NCI-H2227 (cell line): ENCODE measurements at regions not wholly inside any gene's neighbourhood (a gene's known extent, or its start where the extent isn't known, plus 50 kb on each side); places are given as distances from the start of the nearest gene placed in this dataset.

Experiments
- DNase-seq: peaks from one replicate; lab custom pipeline; 2025; ENCODE audit not compliant: unreplicated experiment; lab: John Stamatoyannopoulos, UW

DNA sequence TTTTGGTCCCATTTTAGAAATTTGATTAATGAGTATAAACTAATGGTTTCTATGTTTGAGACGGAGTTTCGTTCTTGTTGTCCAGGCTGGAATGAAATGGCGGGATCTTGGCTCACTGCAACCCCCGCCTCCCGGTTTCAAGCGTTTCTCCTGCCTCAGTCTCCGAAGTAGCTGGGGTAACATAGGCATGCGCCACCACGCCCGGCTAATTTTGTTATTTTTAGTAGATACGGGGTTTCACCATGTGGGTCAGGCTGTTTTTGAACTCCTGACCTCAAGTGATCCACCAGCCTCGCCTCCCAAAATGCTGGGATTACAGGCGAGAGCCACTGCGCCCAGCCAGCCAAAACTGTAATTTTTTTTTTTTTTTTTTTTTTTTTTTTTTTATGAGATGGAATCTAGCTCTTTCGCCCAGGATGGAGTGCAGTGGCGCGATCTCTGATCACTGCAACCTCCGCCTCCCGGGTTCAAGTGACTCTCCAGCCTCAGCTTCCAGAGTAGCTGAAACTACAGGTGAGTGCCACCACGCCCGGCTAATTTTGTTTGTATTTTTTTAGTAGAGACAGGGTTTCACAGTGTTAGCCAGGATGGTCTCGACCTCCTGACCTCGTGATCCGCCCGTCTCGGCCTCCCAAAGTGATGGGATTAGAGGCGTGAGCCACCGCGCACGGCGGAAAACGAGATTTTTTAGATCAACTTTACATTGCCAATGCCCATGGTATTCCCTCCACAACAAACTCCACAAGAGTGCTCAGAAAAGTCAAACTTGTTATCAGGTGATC, 127.8 kb downstream of the HFE start:
- no peak for DNase-seq

DNA sequence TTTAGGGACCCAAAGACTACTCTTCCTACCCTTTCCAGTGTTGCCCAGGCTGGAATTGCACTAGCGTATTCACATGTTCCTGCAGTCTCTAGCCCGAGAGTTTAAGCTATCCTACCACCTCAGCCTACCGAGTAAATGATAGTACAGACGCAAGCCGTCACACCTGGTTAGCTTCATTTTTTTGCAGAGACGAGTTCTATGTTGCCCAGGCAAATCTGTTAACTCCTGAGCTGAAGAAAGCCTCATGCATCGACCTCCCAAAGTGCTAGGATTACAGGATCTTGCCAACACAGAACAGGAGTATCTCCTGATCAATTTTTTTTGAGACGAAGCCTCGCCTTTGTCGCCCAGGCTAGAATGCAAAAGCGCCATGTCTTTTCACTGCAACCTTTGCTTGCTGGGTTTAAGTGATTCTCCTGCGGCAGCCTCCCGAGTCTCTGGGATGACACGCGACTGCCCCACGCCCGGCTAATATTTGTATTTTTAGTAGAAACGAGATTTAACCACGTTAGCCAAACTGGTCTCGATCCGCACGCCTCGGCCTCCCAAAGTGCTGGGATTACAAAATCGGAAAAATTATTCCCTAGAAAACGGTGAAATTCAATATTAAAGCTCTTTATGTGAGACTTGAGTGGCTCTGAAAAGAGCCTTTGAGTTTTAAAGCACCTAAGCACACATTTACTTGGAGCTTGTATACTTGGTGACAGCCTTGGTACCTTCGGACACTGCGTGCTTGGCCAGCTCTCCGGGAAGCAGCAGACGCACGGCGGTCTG, 128.5 kb downstream of the HFE start:
- peak; percentile 42 for DNase-seq

DNA sequence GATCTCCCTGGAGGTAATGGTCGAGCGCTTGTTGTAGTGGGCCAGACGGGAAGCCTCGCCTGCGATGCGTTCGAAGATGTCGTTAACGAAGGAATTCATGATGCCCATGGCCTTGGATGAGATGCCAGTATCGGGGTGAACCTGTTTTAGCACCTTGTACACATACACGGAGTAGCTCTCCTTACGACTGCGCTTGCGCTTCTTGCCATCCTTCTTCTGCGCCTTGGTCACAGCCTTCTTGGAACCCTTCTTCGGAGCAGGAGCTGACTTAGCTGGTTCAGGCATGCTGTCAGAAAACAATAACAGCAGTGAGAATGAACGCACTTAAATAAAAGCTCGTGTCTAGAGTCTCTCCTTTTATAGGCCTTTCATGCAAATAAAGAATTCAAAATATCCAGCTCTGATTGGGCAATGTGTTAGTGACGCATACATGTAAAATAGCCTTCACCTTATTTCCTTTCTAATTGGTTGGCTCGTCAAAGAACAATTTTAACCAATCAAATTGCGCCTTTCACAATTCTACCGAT, 129.2 kb downstream of the HFE start:
- peak; percentile 98 for DNase-seq

DNA sequence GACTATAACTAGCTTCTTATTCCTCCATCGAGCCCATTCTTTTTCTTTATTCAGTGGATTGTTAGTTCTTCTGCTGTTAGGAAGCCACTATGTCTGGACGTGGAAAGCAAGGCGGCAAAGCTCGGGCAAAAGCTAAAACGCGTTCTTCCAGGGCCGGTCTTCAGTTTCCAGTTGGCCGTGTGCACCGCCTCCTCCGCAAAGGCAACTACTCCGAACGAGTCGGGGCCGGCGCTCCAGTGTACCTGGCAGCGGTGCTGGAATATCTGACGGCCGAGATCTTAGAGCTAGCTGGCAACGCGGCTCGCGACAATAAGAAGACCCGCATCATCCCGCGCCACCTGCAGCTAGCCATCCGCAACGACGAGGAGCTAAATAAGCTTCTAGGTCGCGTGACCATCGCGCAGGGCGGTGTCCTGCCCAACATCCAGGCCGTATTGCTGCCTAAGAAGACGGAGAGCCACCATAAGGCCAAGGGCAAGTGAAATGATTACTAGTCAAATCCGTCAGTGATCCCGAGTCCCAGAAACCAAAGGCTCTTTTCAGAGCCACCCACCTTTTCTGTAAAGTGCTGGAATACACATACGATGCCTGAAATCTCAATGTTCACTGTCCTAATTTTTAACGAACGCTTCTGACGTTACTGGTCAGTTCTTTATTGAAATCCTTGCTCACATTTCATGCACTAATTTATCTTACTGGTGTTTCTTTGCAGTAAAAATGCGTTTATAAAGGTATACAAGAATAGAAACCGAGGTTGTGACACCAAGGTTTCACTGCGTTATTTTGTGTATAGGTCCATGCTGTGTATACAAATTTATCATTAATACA, 129.9 kb downstream of the HFE start:
- DNase-seq = peak; percentile 96

DNA sequence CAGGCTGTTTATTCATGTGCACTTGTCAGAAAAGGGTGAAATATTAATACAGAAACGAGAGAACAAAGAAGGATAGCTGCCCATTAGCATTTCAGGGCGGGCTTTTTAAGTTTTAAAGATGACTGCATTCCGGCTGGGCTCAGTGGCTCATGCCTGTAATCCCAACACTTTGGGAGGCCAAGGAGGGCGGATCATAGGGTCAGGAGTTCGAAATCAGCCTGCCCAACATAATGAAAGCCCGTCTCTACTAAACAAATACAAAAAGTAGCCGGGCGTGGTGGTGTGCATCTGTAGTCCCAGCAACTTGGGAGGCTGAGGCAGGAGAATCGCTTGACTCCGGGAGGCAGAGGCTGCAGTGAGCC, 130.5 kb downstream of the HFE start:
- peak; percentile 39 for DNase-seq

DNA sequence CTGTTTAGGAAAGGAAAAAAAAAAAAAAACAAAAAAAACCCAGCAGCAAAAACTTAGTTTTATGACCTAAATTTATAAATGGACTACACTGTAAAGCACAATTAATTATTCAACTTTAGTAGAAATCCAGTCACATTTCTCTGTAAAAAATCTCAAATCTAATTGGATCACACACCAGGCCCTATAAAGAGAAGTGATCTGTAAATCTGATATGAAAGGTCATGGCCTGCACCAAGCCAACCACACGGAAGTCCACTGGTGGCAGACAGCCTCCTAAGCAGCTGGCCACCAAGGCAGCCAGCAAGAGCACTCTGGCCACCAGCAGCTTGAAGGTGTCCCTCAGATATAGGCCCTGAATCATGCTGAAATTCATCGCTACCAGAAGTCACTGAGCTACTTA, 131.6 kb downstream of the HFE start:
- no peak for DNase-seq

DNA sequence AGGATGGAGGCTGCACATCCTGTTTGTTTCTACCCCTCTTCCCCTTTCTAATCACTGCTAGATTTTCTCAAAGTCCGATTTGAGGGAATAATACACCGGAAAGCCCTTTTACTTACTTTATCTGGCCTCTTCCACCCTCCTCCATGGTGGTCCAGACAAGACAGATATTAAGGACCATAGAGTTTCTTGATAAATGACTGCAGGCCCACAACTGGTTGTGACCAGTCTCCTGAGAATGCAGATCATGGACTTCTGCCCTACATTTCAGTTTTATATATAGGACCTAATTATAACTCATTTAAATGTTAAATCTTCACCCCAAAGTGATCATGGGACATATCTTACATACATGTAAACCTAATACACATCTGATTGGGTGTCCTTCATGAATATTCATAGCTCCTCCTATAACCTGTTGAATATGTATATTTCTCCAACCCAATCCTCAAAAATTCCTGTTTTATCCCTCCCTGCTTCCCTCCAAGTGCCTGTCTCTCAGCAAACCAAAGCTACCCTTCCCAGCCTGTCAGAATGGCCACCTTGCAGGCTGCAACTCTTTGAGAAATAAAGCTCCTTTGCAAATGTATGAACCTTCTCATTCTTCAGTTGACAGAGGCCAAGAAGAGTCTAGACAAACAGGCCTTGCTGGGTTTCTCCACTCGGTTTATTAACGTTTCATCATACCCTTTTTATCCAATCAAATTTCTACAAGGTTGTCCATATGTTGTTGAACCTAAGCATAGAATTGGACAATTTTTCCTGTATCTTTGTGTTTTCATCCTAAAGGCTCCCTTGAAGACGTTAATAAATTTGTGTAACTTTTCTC, 133.1 kb downstream of the HFE start:
- DNase-seq = no peak

DNA sequence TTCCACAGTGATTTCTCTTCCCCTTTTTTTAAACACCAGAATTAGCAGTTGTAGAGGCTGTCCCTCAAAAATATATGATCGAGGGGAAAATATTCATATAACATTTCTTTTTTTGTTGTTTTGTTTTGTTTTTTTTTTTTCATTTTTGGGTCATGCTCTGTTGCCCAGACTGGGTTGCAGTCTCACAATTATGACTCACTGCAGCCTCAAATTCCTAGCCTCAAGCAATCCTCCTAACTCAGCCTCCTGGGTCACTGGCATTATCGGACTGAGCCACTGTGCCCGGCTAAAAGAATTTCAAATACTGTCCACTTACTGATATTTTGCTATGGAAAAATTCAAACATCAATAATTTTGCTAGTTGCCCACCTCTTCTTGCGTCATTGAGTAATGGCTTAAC, 134.0 kb downstream of the HFE start:
- no peak for DNase-seq

DNA sequence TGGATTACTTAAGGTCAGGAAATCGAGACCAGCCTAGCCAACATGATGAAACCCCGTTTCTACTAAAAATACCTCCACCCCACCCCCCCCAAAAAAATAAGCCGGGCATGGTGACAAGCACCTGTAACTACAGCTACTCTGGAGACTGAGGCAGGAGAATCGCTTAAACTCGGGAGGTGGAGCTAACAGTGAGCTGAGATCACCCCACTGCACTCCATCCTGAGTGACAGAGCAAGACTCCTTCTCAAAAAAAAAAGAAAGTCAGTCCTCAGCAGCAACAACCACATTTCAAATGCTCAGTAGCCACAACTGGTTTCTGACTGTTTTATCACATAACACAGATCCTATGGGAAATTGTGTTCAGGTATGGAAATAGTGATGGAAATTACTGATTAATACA, 135.3 kb downstream of the HFE start:
- DNase-seq = peak; percentile 40

DNA sequence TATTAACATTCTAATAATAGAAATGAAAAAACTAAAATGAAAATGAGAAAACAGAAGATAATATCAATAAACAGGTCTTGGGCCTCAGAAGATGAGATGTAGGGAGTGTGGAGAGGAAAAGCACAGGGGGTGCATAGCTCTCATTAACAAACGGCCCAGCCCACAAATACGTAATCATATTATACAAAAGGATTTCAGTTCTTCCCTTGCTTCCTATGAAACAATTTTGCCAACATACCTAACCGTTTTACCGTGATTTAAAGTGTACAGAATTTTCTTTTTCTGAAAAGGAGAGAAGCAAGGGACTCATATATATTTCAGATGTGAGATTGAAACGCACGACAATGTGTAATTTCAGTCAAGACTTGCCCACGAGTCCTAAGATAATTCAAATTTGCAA, 136.0 kb downstream of the HFE start:
- DNase-seq = peak; percentile 75

DNA sequence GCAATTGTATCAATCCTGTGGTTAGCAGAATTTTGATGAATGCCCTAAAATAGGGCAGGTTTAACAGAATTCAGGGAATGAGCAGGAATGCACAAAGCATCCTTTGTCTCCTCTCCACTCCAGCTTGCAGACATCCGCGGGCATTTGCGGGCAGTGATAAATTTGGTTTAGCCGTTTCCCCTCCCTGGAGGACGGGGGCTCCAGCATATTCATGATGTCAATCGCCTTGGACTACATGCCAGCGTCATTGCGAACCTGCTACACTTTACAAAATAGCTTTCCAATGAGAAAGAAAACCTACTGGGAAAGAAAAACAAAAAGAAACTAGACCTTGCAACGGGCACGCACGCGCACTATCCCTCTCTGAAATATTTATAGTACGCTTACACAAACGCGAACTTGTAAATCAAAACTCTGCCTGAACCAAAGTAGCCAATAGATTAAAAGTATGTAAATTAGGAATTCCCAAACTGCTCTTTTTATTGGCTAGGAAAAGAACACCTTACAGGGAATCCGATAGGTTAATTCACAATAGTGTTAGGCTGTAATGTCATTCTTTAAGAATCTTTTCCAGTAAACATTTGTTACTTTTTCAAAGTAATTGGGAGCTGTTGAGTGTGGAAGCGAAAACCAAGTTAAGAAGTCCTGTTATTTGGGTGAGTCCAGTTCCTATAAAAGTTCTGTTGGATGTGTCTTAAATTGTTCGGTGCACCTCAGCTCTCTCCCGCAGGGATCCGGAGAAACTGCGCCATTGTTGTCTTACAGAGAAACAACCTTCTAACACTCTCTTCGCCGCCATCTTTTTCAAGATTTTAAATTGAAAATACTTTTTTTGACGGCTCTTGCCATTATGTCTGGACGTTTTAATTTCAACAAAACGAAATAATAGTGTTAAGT, 136.7 kb downstream of the HFE start:
- peak; percentile 93 for DNase-seq

DNA sequence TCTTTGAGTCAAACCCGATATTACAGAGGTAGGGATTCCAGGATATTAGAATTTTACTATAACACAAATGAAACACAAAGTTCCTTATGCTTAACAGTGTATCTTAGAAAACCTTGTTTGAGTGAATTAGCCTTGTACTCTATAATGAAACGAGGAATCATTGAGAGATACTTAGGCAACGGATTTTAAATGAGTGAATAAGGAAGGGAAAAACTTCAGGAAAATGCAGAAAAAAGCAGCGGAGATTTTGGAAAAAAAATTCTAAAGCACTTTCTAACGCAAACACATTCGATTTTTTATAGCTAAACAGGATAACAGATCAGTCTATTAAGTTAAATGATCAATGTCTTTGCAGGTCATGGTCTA, 137.3 kb downstream of the HFE start:
- no peak for DNase-seq

DNA sequence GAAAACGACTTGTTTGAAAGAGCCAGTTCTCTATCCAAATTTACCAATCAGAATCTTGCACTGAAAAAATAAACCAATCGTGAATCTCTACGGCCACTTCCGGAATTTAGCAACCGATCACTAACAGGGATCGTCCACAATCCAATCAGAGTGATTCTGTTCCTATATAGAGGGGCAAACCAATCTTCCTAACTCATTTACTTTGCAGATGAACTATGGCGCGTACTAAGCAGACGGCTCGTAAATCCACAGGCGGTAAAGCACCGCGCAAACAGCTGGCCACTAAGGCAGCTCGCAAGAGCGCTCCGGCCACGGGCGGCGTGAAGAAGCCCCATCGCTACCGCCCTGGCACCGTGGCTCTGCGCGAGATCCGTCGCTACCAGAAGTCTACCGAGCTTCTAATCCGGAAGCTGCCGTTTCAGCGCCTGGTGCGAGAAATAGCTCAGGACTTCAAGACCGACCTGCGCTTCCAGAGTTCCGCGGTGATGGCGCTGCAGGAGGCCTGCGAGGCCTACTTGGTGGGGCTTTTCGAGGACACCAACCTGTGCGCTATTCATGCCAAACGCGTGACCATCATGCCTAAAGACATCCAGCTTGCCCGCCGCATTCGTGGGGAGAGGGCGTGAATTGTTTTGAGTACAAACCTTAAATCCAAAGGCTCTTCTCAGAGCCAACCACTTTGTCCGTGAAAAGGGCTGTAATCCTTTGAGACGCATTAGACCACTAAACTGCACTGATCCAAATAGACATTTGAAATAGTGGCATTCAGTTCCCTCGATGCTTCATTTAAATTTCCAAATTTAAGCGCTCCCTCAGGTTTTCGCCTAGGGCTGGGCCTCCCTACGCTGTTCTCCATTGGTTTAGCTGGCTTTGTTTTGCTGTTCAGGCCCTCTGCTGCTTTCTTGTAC, 138.0 kb downstream of the HFE start:
- peak; percentile 86 for DNase-seq

DNA sequence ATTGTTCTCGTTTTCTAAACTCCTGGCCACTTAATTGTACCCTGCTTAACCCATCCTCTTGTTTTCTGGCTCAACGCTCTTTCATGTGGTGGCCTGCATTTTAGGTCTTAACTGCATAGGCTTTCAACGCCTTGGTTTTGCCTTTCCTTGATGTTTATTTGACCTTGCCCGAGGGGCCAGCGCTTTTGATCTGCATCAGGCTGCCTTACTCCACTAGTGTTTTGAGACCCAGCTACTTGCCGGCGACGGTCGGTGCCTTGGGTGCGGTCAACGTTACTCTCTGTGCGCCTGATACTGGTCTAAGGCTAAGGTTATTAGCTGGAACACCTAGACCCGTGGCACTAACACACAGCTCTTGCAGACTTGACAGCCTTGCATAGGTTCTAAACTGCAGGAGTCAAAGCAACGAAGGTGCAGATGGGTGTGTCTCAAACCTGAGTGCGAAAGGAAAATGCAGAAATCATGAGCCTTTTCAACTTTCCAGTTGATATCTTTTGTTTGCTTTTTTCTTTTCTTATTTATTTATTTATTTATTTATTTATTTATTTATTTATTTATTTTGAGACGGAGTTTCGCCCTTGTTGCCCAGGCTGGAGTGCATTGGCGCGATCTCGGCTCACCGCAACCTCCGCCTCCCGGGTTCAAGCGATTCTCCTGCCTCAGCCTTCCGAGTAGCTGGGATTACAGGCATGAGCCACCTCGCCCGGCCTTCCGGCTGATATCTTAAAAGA, 138.8 kb downstream of the HFE start:
- DNase-seq = no peak

DNA sequence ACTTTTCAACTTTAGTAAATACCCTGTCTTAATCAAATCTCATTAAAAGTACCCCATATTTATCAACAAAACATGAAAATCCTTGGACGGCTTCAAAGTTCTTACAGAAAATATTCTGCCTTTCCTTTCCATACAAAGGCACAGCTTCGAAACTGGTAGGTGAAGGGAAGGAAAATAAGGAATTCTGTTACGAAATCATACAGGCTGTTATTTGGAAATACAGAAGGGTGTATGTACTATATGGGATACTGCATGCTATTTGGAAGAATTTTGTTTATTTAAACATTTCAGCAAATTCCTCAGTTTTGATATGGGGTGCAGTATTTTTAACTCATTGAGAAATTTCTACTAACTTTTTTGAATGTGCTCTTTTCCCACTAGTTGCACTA, 138.4 kb upstream of the BTN3A2 start:
- DNase-seq = no peak

DNA sequence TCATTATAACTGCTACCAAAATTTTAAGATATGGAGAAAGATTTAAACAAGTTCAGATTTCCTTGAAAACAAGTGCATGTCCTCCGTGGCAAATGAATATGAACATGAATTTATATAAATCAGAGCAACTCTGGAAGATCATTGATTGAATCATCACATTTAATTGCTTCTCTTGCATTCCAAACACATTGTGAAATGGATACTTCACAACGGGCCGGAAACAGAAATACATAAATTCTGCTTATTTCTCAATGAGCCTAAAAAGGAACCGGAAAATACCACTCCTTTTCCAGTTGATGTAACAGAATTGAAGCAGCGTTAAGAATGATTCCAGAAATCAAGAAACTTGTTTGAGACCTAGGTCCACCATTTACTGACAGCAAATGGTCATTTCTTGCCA, 134.6 kb upstream of the BTN3A2 start:
- DNase-seq = no peak

DNA sequence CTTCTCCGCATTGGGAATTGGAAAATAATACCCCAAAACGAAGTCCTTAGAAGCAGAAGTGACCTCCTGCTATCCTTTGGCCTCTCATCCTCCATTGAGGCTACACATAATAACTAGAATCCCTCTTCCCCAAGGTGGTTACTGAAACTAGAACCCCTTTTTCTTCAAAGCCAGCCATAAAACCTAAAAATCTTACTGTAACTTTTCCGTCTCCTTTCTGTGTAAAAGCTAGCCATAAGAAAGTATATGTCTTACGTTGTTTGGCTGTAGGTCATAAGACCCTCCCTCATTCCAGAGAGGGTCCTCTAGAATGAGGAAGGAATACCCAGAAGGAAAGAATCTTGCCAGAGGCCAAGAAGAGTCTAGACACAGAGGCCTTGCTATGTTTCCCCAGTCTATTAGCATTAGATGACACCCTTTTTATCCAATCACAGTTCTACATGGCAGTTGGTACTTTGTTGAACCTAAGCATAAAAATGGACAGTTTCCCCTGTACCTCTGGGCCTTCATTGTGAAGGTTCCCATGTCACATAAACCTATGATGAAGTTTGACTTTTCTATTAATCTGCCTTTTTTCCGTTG, 133.9 kb upstream of the BTN3A2 start:
- no peak for DNase-seq
